Heart left ventricle (tissue), 16 donors: ENCODE measurements at regions not wholly inside any gene's neighbourhood (a gene's known extent, or its start where the extent isn't known, plus 50 kb on each side); places are given as distances from the start of the nearest gene placed in this dataset.

Experiments used
- ATAC-seq, 4 donors: fragments of 200-7000 bp; cut with Tn5 transposase; one replicate each; pipeline ENCODE4 v1.9.1; 2020 to 2022; ENCODE audit warnings: moderate library complexity in 4 of 4, mild to moderate bottlenecking in 3 of 4, moderate number of reproducible peaks in 1 of 4
- DNase-seq, 5 donors: peaks; one replicate each; pipeline ENCODE4 v3.0.0-alpha.2; 2020
- H3K27ac ChIP-seq, 12 donors: fragments of 200-600 bp; sonication (generic) in 4 of 12; one replicate each; pipeline versions ENCODE4 v1.5.0 to v1.8.0; 2016 to 2022; ENCODE audit warnings: mild to moderate bottlenecking in 2 of 12
- H3K27me3 ChIP-seq, 9 donors: fragments of 200-600 bp; sonication (generic) in 2 of 9; one replicate each; pipeline versions ENCODE4 v1.5.1 to v1.8.0; 2016 to 2022; ENCODE audit warnings: mild to moderate bottlenecking in 3 of 9
- H3K36me3 ChIP-seq, 9 donors: fragments of 200-600 bp; sonication (generic) in 2 of 9; one replicate each; pipeline versions ENCODE4 v1.5.0 to v1.8.0; 2018 to 2022; ENCODE audit warnings: mild to moderate bottlenecking in 2 of 9
- H3K4me1 ChIP-seq, 12 donors: fragments of 200-600 bp; sonication (generic) in 4 of 12; one replicate each; pipeline versions ENCODE4 v1.5.0 to v1.8.0; 2016 to 2022; ENCODE audit warnings: mild to moderate bottlenecking in 3 of 12
- H3K4me3 ChIP-seq, 12 donors: fragments of 200-600 bp; sonication (generic) in 4 of 12; one replicate each; pipeline versions ENCODE4 v1.5.0 to v1.8.0; 2017 to 2022; ENCODE audit warnings: mild to moderate bottlenecking in 9 of 12, moderate library complexity in 4 of 12
- H3K9me3 ChIP-seq, 12 donors: fragments of 200-600 bp; sonication (generic) in 4 of 12; one replicate each; pipeline versions ENCODE4 v1.5.0 to v1.8.0; 2016 to 2022; ENCODE audit warnings: mild to moderate bottlenecking in 1 of 12
- CTCF ChIP-seq, 12 donors: fragments of 200-600 bp; sonication (generic) in 4 of 12; IDR thresholded peaks; one replicate each; pipeline versions ENCODE4 v1.5.0 to v1.8.0; 2018 to 2022; ENCODE audit warnings: antibody characterized with exemption in 12 of 12, mild to moderate bottlenecking in 5 of 12
- POLR2A ChIP-seq, 2 donors: fragments of 450-650 bp; IDR thresholded peaks; one replicate each; pipeline ENCODE4 v1.6.1; 2017; ENCODE audit warnings: antibody characterized with exemption in 2 of 2, mild to moderate bottlenecking in 2 of 2, moderate library complexity in 2 of 2
- WGBS, 4 donors: extraction: QIAGEN DNeasy Blood & Tissue Kit in 2 of 4; methylation state at CpG; one replicate each; pipeline versions ENCODE4 v1.1.5 to v1.1.7; 2013 to 2018; 5-methylcytosine and 5-hydroxymethylcytosine counted together
- intact Hi-C, 10 donors: fragments of 100-400 bp; cut with DNase I; formaldehyde crosslinking; loops; one replicate each; pipeline versions ENCODE4 v1.11.1 to v1.14.2; 2022
- donor health status: ischemic (EF 13 %, LVEDD 7.1; RV severe dilation, severe dysfunction).
- donor health status: healthy with polysubstance abuse.
- donor health status: DM: no; HTN: yes; CAD: no.
- donor health status: DM: no; HTN: no; CAD: no.
- donor health status: ischemic (EF 25% LVEDD 6.9; RV normal size, moderate dysfunction).
- donor health status: ischemic (EF 25% LVEDD 5.7; RV mildly dilated, moderate dysfunction).
- donor health status: healthy.
- donor health status: DM: yes; HTN: yes; CAD: no.
- donor health status: ischemic (EF 35%, LVEDD 5.7; RV mildly dilated, moderate dysfunction).
- donor health status: nonischemic (EF 11% LVEDD 7.7; RV severe dilation, severe dysfunction).
- donor health status: DM: yes; HTN: yes; CAD: no.
- donor health status: PGD.
- donor health status: ischemic (EF 29% LVEDD 5.4; RV normal size, mild dysfunction).
- donor health status: nonischemic (EF 23%, LVEDD 6.1; RV moderate dilation, normal function).

GRCh38 chr2:204336153-204336744 lies 209.0 kb upstream of the PARD3B start:
- no peak for TF ChIP-seq POLR2A (IDR thresholded peaks at IDR 0.05)
- TF ChIP-seq CTCF (IDR thresholded peaks at IDR 0.05), result no peak
- Histone ChIP-seq H3K27ac (no peak overlapping the region), H3K9me3 (peaks cover 0 to 6% (median 0%) of the 10 kb centered on the region in 12 donors), H3K27me3 (no peaks in the 10 kb centered on the region), H3K4me1 (no peaks in the 10 kb centered on the region), H3K36me3 (no peaks in the 10 kb centered on the region), H3K4me3 (no peak overlapping the region)
- ATAC-seq, result no peak
- intact Hi-C loops, result no loop called here
- no peak for DNase-seq
- WGBS, 4 donors, result 74 to 81% (median 77%) methylated on average over 3 of the region's 3 CpGs

- Histone ChIP-seq H3K27ac (no peak overlapping the region), H3K27me3 (no peaks in the 10 kb centered on the region), H3K9me3 (peaks cover 0 to 6% (median 0%) of the 10 kb centered on the region in 12 donors), H3K4me1 (no peaks in the 10 kb centered on the region), H3K36me3 (no peaks in the 10 kb centered on the region), H3K4me3 (no peak overlapping the region)
- no peak for TF ChIP-seq POLR2A (IDR thresholded peaks at IDR 0.05)
- no peak for TF ChIP-seq CTCF (IDR thresholded peaks at IDR 0.05)
- intact Hi-C loops, result no loop called here
- ATAC-seq (no peak), DNase-seq (no peak)
- 75 to 85% (median 79%) methylated on average over 1 of the region's 1 CpG for WGBS, 4 donors
Measured at GRCh38 chr2:204337638-204338037, 207.6 kb upstream of the PARD3B start.

GRCh38 chr2:204339212-204339715 lies 206.0 kb upstream of the PARD3B start:
- intact Hi-C loops, result no loop called here
- Histone ChIP-seq H3K4me3 (no peak overlapping the region), H3K27ac (no peak overlapping the region), H3K9me3 (peaks cover 0 to 6% (median 0%) of the 10 kb centered on the region in 12 donors), H3K36me3 (no peaks in the 10 kb centered on the region), H3K27me3 (no peaks in the 10 kb centered on the region), H3K4me1 (no peaks in the 10 kb centered on the region)
- ATAC-seq (no peak), DNase-seq (no peak)
- WGBS, 4 donors, result 90 to 96% (median 91%) methylated on average over 3 of the region's 3 CpGs
- TF ChIP-seq CTCF (IDR thresholded peaks at IDR 0.05), result no peak
- TF ChIP-seq POLR2A (IDR thresholded peaks at IDR 0.05), result no peak

GRCh38 chr2:204340511-204340910 lies 204.8 kb upstream of the PARD3B start:
- intact Hi-C loops, result loop anchor here in 1 of 10 donors (5.0 kb wide), 1 partner anchor 1617 kb away; no protein-coding TSS in a partner anchor
- no peak for TF ChIP-seq CTCF (IDR thresholded peaks at IDR 0.05)
- TF ChIP-seq POLR2A (IDR thresholded peaks at IDR 0.05), result no peak
- no peaks in the 10 kb centered on the region for H3K4me1 ChIP-seq
- no peak for DNase-seq
- 79 to 88% (median 84%) methylated on average over 6 of the region's 6 CpGs for WGBS, 4 donors
- H3K9me3 ChIP-seq, result peaks cover 0 to 6% (median 0%) of the 10 kb centered on the region in 12 donors
- peak overlapping the region in 5 of 12 donors; percentile 5 to 30 (median 24) for H3K4me3 ChIP-seq
- H3K27me3 ChIP-seq, result no peaks in the 10 kb centered on the region
- H3K36me3 ChIP-seq, result no peaks in the 10 kb centered on the region
- no peak for ATAC-seq
- H3K27ac ChIP-seq, result no peak overlapping the region
